B cell (primary cell): ENCODE measurements at regions not wholly inside any gene's neighbourhood (a gene's known extent, or its start where the extent isn't known, plus 50 kb on each side); places are given as distances from the start of the nearest gene placed in this dataset.
A peak's percentile ranks its signal among the peaks of the same experiment; 100 is the strongest.

Experiments used
- ATAC-seq: fragments of 200-7000 bp; cut with Tn5 transposase; one replicate; pipeline ENCODE4 v1.10.0; 2021; ENCODE audit warnings: low read depth, mild to moderate bottlenecking, moderate number of reproducible peaks, moderate library complexity
- CTCF ChIA-PET: fragments of 350-600 bp; sonication (Branson Sonifier 250); formaldehyde crosslinking; loops from one replicate; lab custom pipeline; 2021; ENCODE audit warnings: antibody characterized with exemption, inconsistent platforms; lab: Charles Lee
- POLR2A ChIA-PET: fragments of 350-600 bp; sonication (Branson Sonifier 250); formaldehyde crosslinking; loops from one replicate; lab custom pipeline; 2021; ENCODE audit warnings: antibody characterized with exemption; lab: Charles Lee
- DNase-seq: peaks from one replicate; pipeline ENCODE4 v3.0.0; 2013
- H2AFZ ChIP-seq: 2 replicates; pipeline ENCODE4 v1.6.1; 2012; ENCODE audit warnings: mild to moderate bottlenecking, low read depth, low read length; ENCODE audit not compliant: insufficient read depth, poor library complexity, severe bottlenecking
- H3K27ac ChIP-seq, 2 donors: 1 replicate in 1 of 2; 2 replicates in 1 of 2; pipeline ENCODE4 v1.5.1; 2012 to 2013; ENCODE audit warnings: low read length in 2 of 2, mild to moderate bottlenecking in 2 of 2, moderate library complexity in 1 of 2
- H3K27me3 ChIP-seq, 4 experiments: fragments of 200-600 bp in 1 of 4; sonication (generic) in 1 of 4; replicated peaks in 1 of 4; 1 replicate in 2 of 4; 2 replicates in 2 of 4; pipeline versions ENCODE4 v1.6.1 to v1.7.0; 2013 to 2016; ENCODE audit warnings: low read length in 3 of 4, mild to moderate bottlenecking in 2 of 4, mixed read lengths in 1 of 4, moderate library complexity in 1 of 4; ENCODE audit not compliant: insufficient read depth in 4 of 4, control insufficient read depth in 3 of 4; ENCODE audit errors: control extremely low read depth in 1 of 4
- H3K36me3 ChIP-seq, 2 experiments: replicated peaks in 1 of 2; 1 replicate in 1 of 2; 2 replicates in 1 of 2; pipeline versions ENCODE4 v1.6.1 to v1.7.1; 2013; ENCODE audit warnings: low read length in 1 of 2; ENCODE audit not compliant: insufficient read depth in 2 of 2, control insufficient read depth in 1 of 2; ENCODE audit errors: control extremely low read depth in 1 of 2, extremely low read depth in 1 of 2
- H3K4me1 ChIP-seq, 2 donors: fragments of 200-600 bp in 1 of 2; sonication (generic) in 1 of 2; 1 replicate in 1 of 2; 2 replicates in 1 of 2; pipeline versions ENCODE4 v1.5.1 to v1.6.1; 2013 to 2017; ENCODE audit warnings: low read length in 2 of 2; ENCODE audit not compliant: control insufficient read depth in 2 of 2, insufficient read depth in 2 of 2
- H3K4me2 ChIP-seq: replicated peaks from 2 replicates; pipeline ENCODE3; 2012; ENCODE audit warnings: mild to moderate bottlenecking, low read depth, low read length; ENCODE audit not compliant: poor library complexity, severe bottlenecking
- H3K4me3 ChIP-seq, 5 experiments: fragments of 200-600 bp in 1 of 5; sonication (generic) in 1 of 5; 1 replicate in 3 of 5; 2 replicates in 2 of 5; pipeline versions ENCODE4 v1.5.1 to v1.7.0; 2011 to 2016; ENCODE audit warnings: low read length in 4 of 5, mild to moderate bottlenecking in 4 of 5, low read depth in 2 of 5, control low read depth in 1 of 5, moderate library complexity in 1 of 5; ENCODE audit not compliant: insufficient read depth in 1 of 5; ENCODE audit errors: control extremely low read depth in 1 of 5, extremely low read depth in 1 of 5
- H3K79me2 ChIP-seq: fragments of 200-600 bp; sonication (generic); one replicate; pipeline ENCODE4 v1.6.0; 2016; ENCODE audit warnings: low read length; ENCODE audit not compliant: control insufficient read depth, insufficient read depth
- H3K9ac ChIP-seq: fragments of 200-600 bp; sonication (generic); 2 replicates; pipeline ENCODE4 v1.6.1; 2017; ENCODE audit warnings: mild to moderate bottlenecking, low read length, moderate library complexity
- H3K9me3 ChIP-seq, 3 donors: one replicate each; pipeline versions ENCODE4 v1.6.1 to v1.7.1; 2013; ENCODE audit warnings: low read length in 2 of 3; ENCODE audit not compliant: control insufficient read depth in 2 of 3, insufficient read depth in 1 of 3; ENCODE audit errors: control extremely low read depth in 1 of 3
- H4K20me1 ChIP-seq: 2 replicates; pipeline ENCODE4 v1.6.0; 2012; ENCODE audit warnings: mild to moderate bottlenecking, low read length; ENCODE audit not compliant: insufficient read depth, control insufficient read depth, poor library complexity, severe bottlenecking
- H3K27ac Mint-ChIP-seq: one replicate; pipeline ENCODE4 v1.8.0; 2021; ENCODE audit warnings: mixed read lengths
- H3K27me3 Mint-ChIP-seq: one replicate; pipeline ENCODE4 v1.8.0; 2021; ENCODE audit warnings: mixed read lengths
- H3K4me1 Mint-ChIP-seq: one replicate; pipeline ENCODE4 v1.8.0; 2021; ENCODE audit warnings: mixed read lengths
- H3K4me3 Mint-ChIP-seq: one replicate; pipeline ENCODE4 v1.8.0; 2021; ENCODE audit warnings: mixed read lengths
- H3K9me3 Mint-ChIP-seq: one replicate; pipeline ENCODE4 v1.8.0; 2022; ENCODE audit warnings: mixed read lengths; ENCODE audit not compliant: insufficient read depth
- CTCF ChIP-seq: fragments of 200-600 bp; IDR thresholded peaks from one replicate; pipeline ENCODE4 v1.8.0; 2022; ENCODE audit warnings: antibody characterized with exemption, mild to moderate bottlenecking
- EZH2 ChIP-seq: IDR thresholded peaks from 2 replicates; pipeline ENCODE4 v1.6.1; 2012; ENCODE audit warnings: borderline replicate concordance, low read depth, mild to moderate bottlenecking, moderate library complexity, low read length; ENCODE audit not compliant: insufficient read depth, poor library complexity, severe bottlenecking
- WGBS: methylation state at CpG from one replicate; pipeline ENCODE4 v1.1.5; 2013; ENCODE audit warnings: missing lambda C conversion rate; ENCODE audit not compliant: insufficient coverage; 5-methylcytosine and 5-hydroxymethylcytosine counted together
- intact Hi-C: fragments of 100-400 bp; cut with micrococcal nuclease; formaldehyde crosslinking; loops from one replicate; pipeline ENCODE4 v1.10.0; 2022

- 79% methylated on average over 6 of the region's 7 CpGs for WGBS
- peaks cover 64% of the 10 kb centered on the region for H3K4me1 Mint-ChIP-seq
- peak overlapping the region; percentile 68 for H2AFZ ChIP-seq
- ChIA-PET CTCF (interaction anchor here (0.6 to 1.7 kb wide), 3 partner anchors 15 to 37 kb away, joined by 3 to 4 read pairs (median 3); no protein-coding TSS in a partner anchor), POLR2A (no interaction called here)
- TF ChIP-seq CTCF (no peak), EZH2 (no peak)
- intact Hi-C loops = no loop called here
- H3K79me2 ChIP-seq = no peaks in the 10 kb centered on the region
- peaks cover 55 to 59% of the 10 kb centered on the region in 2 donors for H3K4me1 ChIP-seq
- H3K4me2 ChIP-seq = peak overlapping the region; percentile 56
- H3K27ac Mint-ChIP-seq = peak overlapping the region; percentile 90
- H3K9me3 Mint-ChIP-seq = peaks cover 1% of the 10 kb centered on the region
- no peaks in the 10 kb centered on the region for H3K36me3 ChIP-seq
- no peaks in the 10 kb centered on the region for H3K27me3 ChIP-seq
- DNase-seq (no peak), ATAC-seq (no peak)
- H3K9me3 ChIP-seq = peaks cover 0 to 16% (median 3%) of the 10 kb centered on the region in 3 donors
- H3K27ac ChIP-seq = peak overlapping the region in 1 of 2 donors; percentile 61
- no peak overlapping the region for H3K4me3 ChIP-seq
- H3K9ac ChIP-seq = no peak overlapping the region
- peak overlapping the region; percentile 66 for H3K4me3 Mint-ChIP-seq
- no peaks in the 10 kb centered on the region for H4K20me1 ChIP-seq
- H3K27me3 Mint-ChIP-seq = no peaks in the 10 kb centered on the region
These were observed 131.9 kb downstream of the EVA1A start for GRCh38 chr2:75428646-75429443.

DNA sequence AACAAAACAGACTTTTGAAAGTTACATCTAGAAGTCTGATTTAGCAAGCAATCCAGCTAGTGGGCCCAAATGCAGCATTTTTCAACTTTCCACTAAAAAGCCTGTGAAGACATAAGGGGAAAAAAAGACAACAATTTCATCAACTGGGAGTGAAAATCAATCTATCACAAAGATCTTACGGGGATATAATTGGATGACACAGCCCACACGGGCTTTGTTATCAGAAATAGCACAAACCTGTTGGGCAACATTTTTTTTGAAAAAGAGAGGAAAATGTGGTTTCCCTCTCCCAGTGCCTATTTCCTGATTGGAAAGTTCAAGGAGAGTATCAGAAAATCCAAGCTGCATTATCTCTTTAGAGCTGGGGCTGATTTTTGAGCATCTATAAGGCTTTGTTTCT, 132.7 kb downstream of the EVA1A start:
- Histone ChIP-seq H3K9me3 (peaks cover 0 to 14% (median 3%) of the 10 kb centered on the region in 3 donors), H3K79me2 (no peaks in the 10 kb centered on the region), H3K9ac (no peak overlapping the region), H3K4me3 (no peak overlapping the region), H4K20me1 (no peaks in the 10 kb centered on the region), H3K27ac (peak overlapping the region in 1 of 2 donors; percentile 10), H3K4me1 (peaks cover 49 to 54% of the 10 kb centered on the region in 2 donors), H3K4me2 (peak overlapping the region; percentile 56), H2AFZ (peak overlapping the region; percentile 68), H3K27me3 (no peaks in the 10 kb centered on the region), H3K36me3 (no peaks in the 10 kb centered on the region)
- H3K9me3 Mint-ChIP-seq = peaks cover 1% of the 10 kb centered on the region
- peak overlapping the region; percentile 90 for H3K27ac Mint-ChIP-seq
- TF ChIP-seq CTCF (no peak), EZH2 (no peak)
- H3K27me3 Mint-ChIP-seq = no peaks in the 10 kb centered on the region
- ChIA-PET POLR2A (no interaction called here), CTCF (interaction anchor here (0.7 kb wide), 1 partner anchor 19 kb away, joined by 5 read pairs; no protein-coding TSS in a partner anchor)
- 60% methylated on average over 1 of the region's 2 CpGs for WGBS
- H3K4me1 Mint-ChIP-seq = peaks cover 58% of the 10 kb centered on the region
- no peak for DNase-seq
- intact Hi-C loops = no loop called here
- ATAC-seq = no peak
- peak overlapping the region; percentile 17 for H3K4me3 Mint-ChIP-seq
